ENCODE measurements at regions not wholly inside any gene's neighbourhood (a gene's known extent, or its start where the extent isn't known, plus 50 kb on each side); places are given as distances from the start of the nearest gene placed in this dataset.

DNA sequence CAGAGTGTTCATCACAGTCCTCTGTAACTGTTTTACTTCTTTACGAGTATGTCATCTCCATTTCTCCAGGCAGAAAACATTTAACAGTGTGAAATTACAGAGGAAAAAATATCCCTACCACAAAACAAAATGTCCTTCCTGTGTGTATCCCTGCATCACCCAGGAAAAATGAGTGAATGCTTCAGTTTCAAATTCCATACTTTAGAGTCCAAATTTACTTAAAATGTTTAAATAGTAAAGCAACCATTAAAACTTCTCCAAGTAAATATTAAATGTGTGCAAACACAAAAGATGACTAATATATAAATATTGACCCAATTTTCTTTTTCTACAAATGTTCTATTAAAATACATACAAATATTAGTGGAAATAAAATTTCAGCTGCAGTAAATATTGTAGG lies 1016.6 kb upstream of the PCDH20 start:
- DNase-seq (ENCODE audit: low read depth in 1 of 2, low spot score in 1 of 2) = no peak
- H3K36me3 ChIP-seq = no peaks in the 10 kb centered on the region
- no peak for TF ChIP-seq CTCF (IDR thresholded peaks at IDR 0.05; ENCODE audit: low read depth, low read length)
- no peak overlapping the region for H3K4me3 ChIP-seq
- H3K27ac ChIP-seq = no peak overlapping the region
- no peaks in the 10 kb centered on the region for H3K4me1 ChIP-seq (ENCODE audit: low read depth)
- no peaks in the 10 kb centered on the region for H3K9me3 ChIP-seq (ENCODE audit: low read depth)
- H3K27me3 ChIP-seq = no peaks in the 10 kb centered on the region

- Histone ChIP-seq H3K36me3 (no peaks in the 10 kb centered on the region), H3K4me3 (no peak overlapping the region), H3K27ac (no peak overlapping the region), H3K9me3 (ENCODE audit: low read depth) (no peaks in the 10 kb centered on the region), H3K4me1 (ENCODE audit: low read depth) (no peaks in the 10 kb centered on the region), H3K27me3 (no peaks in the 10 kb centered on the region)
- no peak for TF ChIP-seq CTCF (IDR thresholded peaks at IDR 0.05; ENCODE audit: low read depth, low read length)
- no peak for DNase-seq (ENCODE audit: low read depth in 1 of 2, low spot score in 1 of 2)
Observed at GRCh38 chr13:62431852-62432251, 1016.2 kb upstream of the PCDH20 start.

DNA sequence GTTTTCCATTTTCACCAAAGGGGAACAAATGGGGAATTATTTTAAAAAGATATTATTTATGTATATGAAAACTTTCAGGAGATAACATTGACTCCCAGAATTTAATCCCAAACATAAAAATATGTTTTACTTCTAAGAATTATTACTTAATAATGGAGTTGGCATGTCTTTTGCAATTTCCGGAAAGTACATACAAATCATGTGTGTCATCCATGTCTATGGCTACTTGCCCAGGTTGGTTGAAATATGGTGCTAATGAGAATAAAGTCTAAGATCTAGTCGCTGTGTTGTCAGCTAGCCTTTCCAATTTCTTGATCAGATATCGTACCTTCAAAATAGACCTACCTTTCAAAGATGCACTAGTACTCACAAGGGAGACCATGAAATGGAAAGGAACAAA lies 1003.2 kb upstream of the PCDH20 start:
- TF ChIP-seq CTCF (IDR thresholded peaks at IDR 0.05; ENCODE audit: low read depth, low read length) = no peak
- peak in 1 of 2 donors; percentile 53 for DNase-seq (ENCODE audit: low read depth in 1 of 2, low spot score in 1 of 2)
- H3K4me3 ChIP-seq = no peak overlapping the region

GRCh38 chr13:62418376-62418775 lies 1002.7 kb upstream of the PCDH20 start:
- Histone ChIP-seq H3K36me3 (no peaks in the 10 kb centered on the region), H3K27ac (no peak overlapping the region), H3K4me1 (ENCODE audit: low read depth) (no peaks in the 10 kb centered on the region), H3K27me3 (no peaks in the 10 kb centered on the region), H3K4me3 (no peak overlapping the region), H3K9me3 (ENCODE audit: low read depth) (no peaks in the 10 kb centered on the region)
- no peak for DNase-seq (ENCODE audit: low read depth in 1 of 2, low spot score in 1 of 2)
- TF ChIP-seq CTCF (IDR thresholded peaks at IDR 0.05; ENCODE audit: low read depth, low read length) = no peak

More for the DNA sequence above, 1003.2 kb upstream of the PCDH20 start:
- no peaks in the 10 kb centered on the region for H3K36me3 ChIP-seq
- no peaks in the 10 kb centered on the region for H3K9me3 ChIP-seq (ENCODE audit: low read depth)
- no peaks in the 10 kb centered on the region for H3K4me1 ChIP-seq (ENCODE audit: low read depth)
- no peaks in the 10 kb centered on the region for H3K27me3 ChIP-seq
- H3K27ac ChIP-seq = no peak overlapping the region

DNA sequence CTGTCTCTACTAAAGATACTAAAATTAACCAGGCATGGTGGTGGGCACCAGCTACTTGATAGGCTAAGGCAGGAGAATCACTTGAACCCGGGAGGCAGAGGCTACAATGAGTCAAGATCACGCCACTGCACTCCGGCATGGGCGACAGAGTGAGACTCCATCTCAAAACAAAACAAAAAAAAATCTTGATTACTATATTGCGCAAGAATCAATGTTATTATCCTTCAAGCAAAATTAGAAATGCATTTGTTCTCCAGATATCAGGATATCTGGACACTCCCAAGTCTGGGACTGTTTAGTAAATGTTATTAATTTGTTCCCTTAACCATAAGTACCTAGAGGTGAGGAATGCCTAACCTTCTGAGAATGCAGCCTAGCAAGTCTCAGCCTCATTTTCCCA lies 992.2 kb upstream of the PCDH20 start:
- Histone ChIP-seq H3K4me1 (ENCODE audit: low read depth) (no peaks in the 10 kb centered on the region), H3K9me3 (ENCODE audit: low read depth) (no peaks in the 10 kb centered on the region), H3K27ac (no peak overlapping the region), H3K27me3 (no peaks in the 10 kb centered on the region), H3K36me3 (no peaks in the 10 kb centered on the region), H3K4me3 (no peak overlapping the region)
- DNase-seq (ENCODE audit: low read depth in 1 of 2, low spot score in 1 of 2) = no peak
- no peak for TF ChIP-seq CTCF (IDR thresholded peaks at IDR 0.05; ENCODE audit: low read depth, low read length)

- no peaks in the 10 kb centered on the region for H3K36me3 ChIP-seq
- no peak overlapping the region for H3K27ac ChIP-seq
- H3K27me3 ChIP-seq = no peaks in the 10 kb centered on the region
- H3K4me3 ChIP-seq = no peak overlapping the region
- no peak for TF ChIP-seq CTCF (IDR thresholded peaks at IDR 0.05; ENCODE audit: low read depth, low read length)
- no peaks in the 10 kb centered on the region for H3K4me1 ChIP-seq (ENCODE audit: low read depth)
- no peak for DNase-seq (ENCODE audit: low read depth in 1 of 2, low spot score in 1 of 2)
- H3K9me3 ChIP-seq (ENCODE audit: low read depth) = no peaks in the 10 kb centered on the region
Observed at GRCh38 chr13:62388515-62388914, 972.9 kb upstream of the PCDH20 start.
